Panc1 (cell line): ENCODE measurements at regions not wholly inside any gene's neighbourhood (a gene's known extent, or its start where the extent isn't known, plus 50 kb on each side); places are given as distances from the start of the nearest gene placed in this dataset.

Source experiments
- CTCF ChIP-seq: fragments of 450-650 bp; IDR thresholded peaks from 2 replicates; pipeline ENCODE4 v1.5.1; 2017; ENCODE audit warnings: mild to moderate bottlenecking
- POLR2AphosphoS5 ChIP-seq: IDR thresholded peaks from 2 replicates; pipeline ENCODE4 v1.6.1; 2012; ENCODE audit warnings: mild to moderate bottlenecking, low read depth, low read length, moderate library complexity
- SIN3A ChIP-seq: IDR thresholded peaks from 2 replicates; pipeline ENCODE4 v1.6.1; 2012; ENCODE audit warnings: low read depth, mild to moderate bottlenecking, low read length, moderate library complexity, borderline replicate concordance; ENCODE audit not compliant: insufficient read depth
- TCF7L2 ChIP-seq: IDR thresholded peaks from 2 replicates; pipeline ENCODE4 v1.6.1; 2011; ENCODE audit warnings: mild to moderate bottlenecking, low read depth, low read length, inconsistent platforms

GRCh38 chr5:29963956-29964355, 1229.5 kb upstream of the CDH6 start:
- TF ChIP-seq CTCF = no peak
- no peak for TF ChIP-seq POLR2AphosphoS5
- no peak for TF ChIP-seq TCF7L2
- no peak for TF ChIP-seq SIN3A
